G401 (cell line): ENCODE measurements at regions not wholly inside any gene's neighbourhood (a gene's known extent, or its start where the extent isn't known, plus 50 kb on each side); places are given as distances from the start of the nearest gene placed in this dataset.

Experiments
- DNase-seq: peaks from one replicate; pipeline ENCODE4 v3.0.0-alpha.2; 2015; ENCODE audit warnings: low spot score
- in situ Hi-C: cut with HindIII; loops from 2 replicates; pipeline ENCODE4 v1.10.0; 2016; ENCODE audit warnings: low sequenced_read_pairs, mixed read lengths

GRCh38 chr3:181052256-181052655 is 62.7 kb upstream of the DNAJC19 start:
- in situ Hi-C loops: no loop called here
- DNase-seq: no peak

GRCh38 chr3:181050738-181051137 is 61.2 kb upstream of the DNAJC19 start:
- in situ Hi-C loops: no loop called here
- DNase-seq: no peak

- no peak for DNase-seq
- in situ Hi-C loops: no loop called here
These were observed 50.5 kb upstream of the DNAJC19 start for GRCh38 chr3:181040030-181040429.
